Subcutaneous abdominal adipose tissue (tissue), 5 donors: ENCODE measurements at regions not wholly inside any gene's neighbourhood (a gene's known extent, or its start where the extent isn't known, plus 50 kb on each side); places are given as distances from the start of the nearest gene placed in this dataset.

Source experiments
- H3K27ac ChIP-seq: one replicate; pipeline ENCODE4 v1.7.0; 2013; ENCODE audit warnings: low read depth, mild to moderate bottlenecking, inconsistent platforms, low read length, moderate library complexity
- H3K27me3 ChIP-seq, 5 donors: one replicate each; pipeline ENCODE4 v1.7.0; 2013; ENCODE audit warnings: low read length in 5 of 5, inconsistent platforms in 1 of 5; ENCODE audit not compliant: control insufficient read depth in 5 of 5, insufficient read depth in 4 of 5
- H3K36me3 ChIP-seq, 5 donors: one replicate each; pipeline ENCODE4 v1.7.0; 2013; ENCODE audit warnings: low read length in 5 of 5; ENCODE audit not compliant: control insufficient read depth in 5 of 5, insufficient read depth in 5 of 5
- H3K4me1 ChIP-seq, 5 donors: one replicate each; pipeline ENCODE4 v1.7.0; 2013; ENCODE audit warnings: low read length in 5 of 5, mild to moderate bottlenecking in 3 of 5, moderate library complexity in 1 of 5; ENCODE audit not compliant: control insufficient read depth in 5 of 5, insufficient read depth in 5 of 5
- H3K4me3 ChIP-seq, 5 donors: one replicate each; pipeline ENCODE4 v1.7.0; 2013; ENCODE audit warnings: low read length in 5 of 5, low read depth in 1 of 5
- H3K9ac ChIP-seq, 5 donors: one replicate each; pipeline ENCODE4 v1.7.0; 2013; ENCODE audit warnings: low read length in 5 of 5, mild to moderate bottlenecking in 4 of 5, moderate library complexity in 3 of 5
- H3K9me3 ChIP-seq, 5 donors: one replicate each; pipeline ENCODE4 v1.7.0; 2013; ENCODE audit warnings: low read length in 5 of 5; ENCODE audit not compliant: control insufficient read depth in 5 of 5
- donor health status: healthy.
- donor health status: healthy.
- donor health status: healthy.
- donor health status: healthy.
- donor health status: healthy.

DNA sequence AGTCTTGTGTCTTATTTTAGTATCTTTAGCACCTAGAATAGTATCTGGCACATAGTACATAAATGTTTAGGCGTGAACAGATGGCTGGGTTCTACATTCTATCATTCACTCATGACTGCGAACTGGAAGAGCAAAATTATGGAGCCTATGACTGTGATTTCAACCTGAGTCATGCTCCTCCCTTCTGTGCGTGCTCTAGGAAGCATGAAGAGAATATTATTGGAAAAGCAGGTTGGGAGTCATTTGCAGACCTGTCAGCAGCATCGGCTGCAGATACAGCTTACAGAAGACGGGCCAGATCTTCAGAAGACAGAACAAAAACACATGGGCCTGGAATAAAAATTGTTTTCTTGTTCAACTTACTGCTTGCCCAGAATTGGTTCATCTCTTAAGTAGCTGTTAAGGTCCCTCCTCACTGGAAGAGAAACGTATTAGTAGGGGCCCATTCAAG lies 344.0 kb upstream of the USP24 start:
- H3K36me3 ChIP-seq: no peaks in the 10 kb centered on the region
- H3K4me1 ChIP-seq: no peaks in the 10 kb centered on the region
- no peaks in the 10 kb centered on the region for H3K9me3 ChIP-seq
- H3K27ac ChIP-seq: no peak overlapping the region
- no peak overlapping the region for H3K4me3 ChIP-seq
- H3K27me3 ChIP-seq: no peaks in the 10 kb centered on the region
- H3K9ac ChIP-seq: no peak overlapping the region

DNA sequence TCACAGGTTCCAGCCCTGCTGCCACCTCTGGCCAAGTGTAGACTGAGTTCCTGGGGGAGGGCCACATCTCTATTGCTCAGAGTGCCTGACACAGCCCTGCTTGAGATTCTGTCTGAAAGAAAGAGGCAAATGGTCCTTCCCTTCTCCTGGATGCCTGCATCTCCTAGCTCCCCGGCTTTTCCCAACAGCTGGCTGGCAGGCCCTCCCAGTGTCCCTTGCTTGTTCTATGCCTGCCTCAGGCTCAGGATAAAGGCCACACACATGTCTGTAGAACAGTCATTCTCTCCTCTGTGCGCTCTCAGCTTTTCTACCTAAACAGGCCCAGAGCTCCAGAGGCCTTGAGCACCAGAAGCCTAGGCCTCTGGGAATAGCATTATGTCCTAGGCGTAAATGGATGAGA lies 343.4 kb upstream of the USP24 start:
- Histone ChIP-seq H3K9me3 (no peaks in the 10 kb centered on the region), H3K9ac (no peak overlapping the region), H3K4me1 (no peaks in the 10 kb centered on the region), H3K27ac (no peak overlapping the region), H3K36me3 (no peaks in the 10 kb centered on the region), H3K4me3 (no peak overlapping the region), H3K27me3 (no peaks in the 10 kb centered on the region)

DNA sequence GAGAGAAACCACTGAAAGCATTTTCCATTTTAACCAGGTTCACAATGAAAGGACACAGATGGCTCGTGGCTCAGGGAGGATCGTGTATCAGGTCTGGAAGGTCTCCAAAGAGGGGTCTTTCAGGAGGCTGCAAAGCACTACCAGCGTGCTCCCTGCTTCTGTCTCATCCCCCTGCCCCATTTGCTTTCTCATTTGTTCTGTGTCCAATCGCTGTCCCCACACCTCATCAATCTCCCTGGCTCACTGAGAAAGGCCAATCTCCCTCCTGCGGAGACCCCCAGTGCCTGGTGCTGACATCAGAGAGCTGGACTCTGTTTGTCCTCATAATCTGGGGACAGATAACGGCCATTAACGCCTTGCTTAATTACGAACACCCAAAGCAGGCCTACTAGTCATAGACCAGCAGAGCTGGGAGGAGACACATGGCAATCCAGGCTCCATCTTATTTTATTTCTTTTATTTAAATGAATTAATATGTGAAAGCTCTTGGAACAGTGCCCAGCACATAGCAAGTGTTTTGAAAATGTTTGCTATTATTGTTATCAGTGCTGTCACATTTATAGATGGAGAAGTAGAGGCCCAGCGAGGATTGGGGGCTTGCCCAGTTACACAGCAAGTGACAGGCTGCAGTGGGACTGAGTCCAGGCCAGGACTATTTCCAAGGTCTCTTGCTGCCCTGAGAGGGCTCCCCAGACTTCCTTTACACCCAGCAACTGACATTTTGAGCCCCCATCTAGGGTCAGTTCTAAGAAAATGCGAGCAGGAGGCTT lies 341.0 kb upstream of the USP24 start:
- Histone ChIP-seq H3K9ac (no peak overlapping the region), H3K36me3 (no peaks in the 10 kb centered on the region), H3K4me1 (no peaks in the 10 kb centered on the region), H3K4me3 (no peak overlapping the region), H3K9me3 (peaks cover 0 to 3% (median 0%) of the 10 kb centered on the region in 5 donors), H3K27me3 (no peaks in the 10 kb centered on the region), H3K27ac (no peak overlapping the region)

DNA sequence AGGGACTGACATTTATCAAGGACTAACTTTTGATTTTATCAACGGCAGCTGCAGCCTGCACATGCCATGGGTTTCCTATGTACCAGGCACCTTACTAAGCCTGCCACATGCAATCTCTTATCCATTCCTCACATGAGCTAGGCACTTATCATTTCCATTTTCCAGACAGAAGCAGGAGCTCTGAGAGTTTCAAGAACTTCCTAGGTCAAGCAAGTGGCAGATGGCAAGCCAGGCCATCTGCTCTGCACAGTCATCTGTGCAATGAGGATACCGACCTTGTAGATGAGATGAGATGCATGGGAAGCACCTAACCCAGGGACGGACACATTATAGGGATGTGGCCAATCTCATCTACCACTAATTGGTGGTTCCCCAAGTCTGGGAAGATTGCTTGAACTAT lies 339.4 kb upstream of the USP24 start:
- Histone ChIP-seq H3K9ac (no peak overlapping the region), H3K36me3 (no peaks in the 10 kb centered on the region), H3K9me3 (peaks cover 0 to 3% (median 0%) of the 10 kb centered on the region in 5 donors), H3K27me3 (no peaks in the 10 kb centered on the region), H3K4me3 (no peak overlapping the region), H3K4me1 (no peaks in the 10 kb centered on the region), H3K27ac (no peak overlapping the region)

DNA sequence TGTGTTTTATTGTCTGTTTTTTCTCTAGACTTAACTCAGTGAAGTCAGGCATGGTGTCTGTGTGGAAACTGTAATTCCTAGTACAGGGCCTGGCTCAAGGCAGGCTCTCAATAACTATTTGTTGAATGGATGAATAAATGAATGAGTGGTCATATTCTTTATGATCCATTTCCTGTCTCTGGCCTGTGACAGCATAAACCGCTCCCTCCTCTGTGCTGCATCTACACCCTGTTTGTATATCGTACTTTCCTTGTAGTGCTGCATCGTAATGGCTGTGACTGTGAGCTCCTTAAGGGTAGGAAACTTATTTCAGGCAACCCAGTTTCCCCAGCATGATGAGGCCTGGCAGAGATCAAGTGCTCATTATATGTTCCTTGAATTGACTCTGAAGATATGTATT lies 337.5 kb upstream of the USP24 start:
- Histone ChIP-seq H3K36me3 (no peaks in the 10 kb centered on the region), H3K9me3 (peaks cover 0 to 3% (median 0%) of the 10 kb centered on the region in 5 donors), H3K9ac (no peak overlapping the region), H3K27me3 (no peaks in the 10 kb centered on the region), H3K4me3 (no peak overlapping the region), H3K27ac (no peak overlapping the region), H3K4me1 (no peaks in the 10 kb centered on the region)

DNA sequence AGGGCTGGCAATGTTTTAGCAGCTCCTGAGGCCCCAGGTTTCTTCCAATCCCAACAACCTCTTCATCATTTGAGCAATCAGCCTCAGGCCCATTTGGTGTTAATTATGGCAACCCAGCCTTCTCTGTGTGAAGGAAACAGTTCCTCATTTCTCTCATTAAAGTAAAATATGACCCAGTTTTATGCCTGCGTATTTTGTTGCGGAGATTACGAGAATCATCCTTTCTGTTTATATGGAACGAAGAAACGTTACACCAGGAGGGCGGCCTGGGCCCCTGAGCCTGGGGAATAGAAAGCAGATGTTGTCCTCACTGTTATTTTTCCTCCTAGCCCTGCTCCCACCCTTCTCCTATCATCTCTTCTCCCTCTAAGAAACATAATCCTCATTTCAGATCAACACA lies 332.2 kb upstream of the USP24 start:
- Histone ChIP-seq H3K27me3 (no peaks in the 10 kb centered on the region), H3K9ac (no peak overlapping the region), H3K4me3 (no peak overlapping the region), H3K36me3 (no peaks in the 10 kb centered on the region), H3K9me3 (peaks cover 0 to 2% (median 0%) of the 10 kb centered on the region in 5 donors), H3K27ac (no peak overlapping the region), H3K4me1 (no peaks in the 10 kb centered on the region)

DNA sequence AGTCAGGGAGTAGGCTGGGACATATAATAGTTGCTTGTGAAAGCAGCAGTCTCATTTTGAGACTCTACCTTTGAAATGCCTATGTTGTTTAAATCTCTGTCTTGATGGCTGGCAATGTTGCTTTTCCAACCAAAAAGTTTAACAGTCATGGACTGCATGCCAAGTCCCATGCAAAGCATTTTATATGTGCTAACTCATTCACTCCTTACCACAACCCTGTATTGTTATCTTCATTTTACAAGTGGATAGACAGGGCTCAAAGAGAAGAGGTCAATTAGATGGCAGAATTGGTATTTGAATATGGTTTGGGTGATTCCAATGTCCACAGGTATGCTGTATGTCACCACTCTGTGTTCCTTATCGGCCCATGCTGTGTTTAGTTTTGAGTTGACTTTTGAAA lies 331.4 kb upstream of the USP24 start:
- no peaks in the 10 kb centered on the region for H3K4me1 ChIP-seq
- no peaks in the 10 kb centered on the region for H3K27me3 ChIP-seq
- H3K27ac ChIP-seq: no peak overlapping the region
- no peak overlapping the region for H3K9ac ChIP-seq
- no peak overlapping the region for H3K4me3 ChIP-seq
- no peaks in the 10 kb centered on the region for H3K9me3 ChIP-seq
- H3K36me3 ChIP-seq: no peaks in the 10 kb centered on the region

DNA sequence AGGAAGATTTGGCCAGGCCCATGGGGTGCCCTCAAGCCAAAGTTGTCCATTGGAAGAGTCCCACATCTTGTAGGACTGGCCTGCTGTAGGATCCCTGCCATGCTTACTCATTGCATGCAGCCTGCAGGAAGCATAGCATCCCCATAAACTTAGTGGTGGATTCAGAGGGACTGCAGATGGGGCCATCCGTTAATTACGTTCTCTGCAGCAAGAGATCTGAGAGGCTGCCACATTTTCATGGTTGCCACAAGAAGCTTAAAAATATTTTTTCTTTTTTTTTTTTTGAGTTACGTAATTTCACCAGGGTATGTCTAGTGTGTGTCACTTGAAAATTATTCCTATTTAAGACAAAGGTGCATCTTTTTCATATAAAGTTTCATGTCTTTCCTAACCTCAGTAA lies 329.7 kb upstream of the USP24 start:
- no peaks in the 10 kb centered on the region for H3K27me3 ChIP-seq
- no peak overlapping the region for H3K27ac ChIP-seq
- H3K4me1 ChIP-seq: peaks cover 0 to 5% (median 0%) of the 10 kb centered on the region in 5 donors
- H3K9me3 ChIP-seq: no peaks in the 10 kb centered on the region
- H3K4me3 ChIP-seq: no peak overlapping the region
- H3K9ac ChIP-seq: no peak overlapping the region
- H3K36me3 ChIP-seq: no peaks in the 10 kb centered on the region

DNA sequence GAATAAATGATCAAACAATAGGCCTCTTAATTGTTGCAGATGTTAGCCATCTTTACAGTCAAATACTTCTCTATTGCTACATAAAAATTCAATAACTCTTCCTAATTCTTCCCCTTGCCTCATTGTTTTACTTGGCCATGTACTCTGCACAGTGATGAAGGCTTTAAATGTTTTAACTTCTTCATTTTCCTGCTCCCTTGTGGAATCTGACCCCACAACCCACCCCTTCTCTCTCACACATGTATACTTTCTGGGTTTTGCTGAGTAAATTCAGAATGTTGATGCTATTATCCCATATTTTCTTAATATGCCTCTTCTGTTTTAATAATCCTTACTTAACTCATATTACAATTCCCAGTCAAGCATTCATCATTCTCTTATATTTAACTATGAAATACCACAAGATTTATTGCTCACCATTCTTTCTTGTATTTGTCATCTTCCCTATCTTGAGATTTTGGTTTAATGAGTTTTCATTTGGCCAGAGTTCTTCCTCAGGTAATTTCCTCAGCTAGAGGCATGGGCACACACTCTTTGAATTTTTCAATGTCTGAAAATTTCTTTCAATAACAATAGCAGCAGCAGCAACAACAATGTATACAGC lies 327.8 kb upstream of the USP24 start:
- Histone ChIP-seq H3K9me3 (no peaks in the 10 kb centered on the region), H3K4me3 (no peak overlapping the region), H3K36me3 (no peaks in the 10 kb centered on the region), H3K4me1 (peaks cover 0 to 5% (median 0%) of the 10 kb centered on the region in 5 donors), H3K9ac (no peak overlapping the region), H3K27ac (no peak overlapping the region), H3K27me3 (no peaks in the 10 kb centered on the region)

DNA sequence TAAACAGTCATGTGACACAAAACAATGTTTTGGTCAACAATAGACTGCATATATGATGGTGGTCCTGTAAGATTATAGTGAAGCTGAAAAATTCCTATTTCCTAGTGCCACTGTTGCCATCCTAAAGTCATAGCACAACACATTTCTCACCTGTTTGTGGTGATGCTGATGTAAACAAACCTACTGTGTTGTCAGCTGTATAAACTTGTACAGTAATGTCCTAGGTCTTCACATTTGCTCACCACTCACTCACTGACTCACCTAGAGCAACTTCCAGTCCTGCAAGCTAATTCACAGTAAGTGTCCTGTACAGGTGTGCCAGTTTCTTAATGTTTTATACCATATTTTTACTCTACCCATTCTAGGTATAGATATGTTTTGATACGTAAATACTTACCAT lies 326.1 kb upstream of the USP24 start:
- H3K27me3 ChIP-seq: no peaks in the 10 kb centered on the region
- peaks cover 0 to 5% (median 0%) of the 10 kb centered on the region in 5 donors for H3K4me1 ChIP-seq
- H3K36me3 ChIP-seq: no peaks in the 10 kb centered on the region
- H3K9ac ChIP-seq: no peak overlapping the region
- H3K9me3 ChIP-seq: no peaks in the 10 kb centered on the region
- no peak overlapping the region for H3K4me3 ChIP-seq
- H3K27ac ChIP-seq: no peak overlapping the region
